ENCODE measurements at regions not wholly inside any gene's neighbourhood (a gene's known extent, or its start where the extent isn't known, plus 50 kb on each side); places are given as distances from the start of the nearest gene placed in this dataset.

- TF ChIP-seq POLR2A (IDR thresholded peaks at IDR 0.05), result no peak
- TF ChIP-seq CTCF (IDR thresholded peaks at IDR 0.05), result no peak
These were observed 138.3 kb downstream of the TEX29 start for GRCh38 chr13:111458739-111459138.
